22Rv1 (cell line): ENCODE measurements at regions not wholly inside any gene's neighbourhood (a gene's known extent, or its start where the extent isn't known, plus 50 kb on each side); places are given as distances from the start of the nearest gene placed in this dataset.

Experiments
- H3K27ac ChIP-seq: fragments of 450-650 bp; 2 replicates; pipeline ENCODE4 v1.5.1; 2017
- CTCF ChIP-seq: fragments of 450-650 bp; IDR thresholded peaks from 2 replicates; pipeline ENCODE4 v1.5.1; 2017; ENCODE audit warnings: mild to moderate bottlenecking
- ZFX ChIP-seq: fragments of 450-650 bp; IDR thresholded peaks from 2 replicates; pipeline ENCODE4 v1.6.1; 2017; ENCODE audit warnings: antibody characterized with exemption, borderline replicate concordance

DNA sequence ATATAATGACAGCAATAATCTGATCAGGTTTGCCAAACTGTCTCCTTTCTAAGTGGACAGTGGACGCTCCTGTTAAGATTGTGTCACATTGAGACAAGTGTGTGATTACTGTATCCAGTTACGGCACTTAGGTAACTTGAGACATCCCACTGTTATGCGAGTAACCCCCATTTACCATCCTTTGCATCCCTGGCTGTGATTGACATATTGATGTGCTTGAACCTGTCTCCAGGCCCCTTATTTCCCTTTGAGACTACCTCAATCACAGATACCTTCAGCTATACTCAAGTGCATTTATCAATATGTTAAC lies 785.2 kb downstream of the NR2F2 start:
- H3K27ac ChIP-seq, result no peak overlapping the region
- no peak for TF ChIP-seq ZFX
- no peak for TF ChIP-seq CTCF

- TF ChIP-seq CTCF, result no peak
- H3K27ac ChIP-seq, result no peak overlapping the region
Measured at GRCh38 chr15:97124790-97125189, 794.3 kb downstream of the NR2F2 start.

GRCh38 chr15:97126553-97127233 lies 796.2 kb downstream of the NR2F2 start:
- TF ChIP-seq ZFX, result no peak
- peak; percentile 13; the same call in 1 of the 2 replicates for TF ChIP-seq CTCF
- H3K27ac ChIP-seq, result no peak overlapping the region

GRCh38 chr15:97129674-97130073 lies 799.2 kb downstream of the NR2F2 start:
- no peak overlapping the region for H3K27ac ChIP-seq
- TF ChIP-seq CTCF (no peak), ZFX (no peak)

GRCh38 chr15:97140216-97140615 lies 809.7 kb downstream of the NR2F2 start:
- no peak for TF ChIP-seq CTCF
- no peak overlapping the region for H3K27ac ChIP-seq

DNA sequence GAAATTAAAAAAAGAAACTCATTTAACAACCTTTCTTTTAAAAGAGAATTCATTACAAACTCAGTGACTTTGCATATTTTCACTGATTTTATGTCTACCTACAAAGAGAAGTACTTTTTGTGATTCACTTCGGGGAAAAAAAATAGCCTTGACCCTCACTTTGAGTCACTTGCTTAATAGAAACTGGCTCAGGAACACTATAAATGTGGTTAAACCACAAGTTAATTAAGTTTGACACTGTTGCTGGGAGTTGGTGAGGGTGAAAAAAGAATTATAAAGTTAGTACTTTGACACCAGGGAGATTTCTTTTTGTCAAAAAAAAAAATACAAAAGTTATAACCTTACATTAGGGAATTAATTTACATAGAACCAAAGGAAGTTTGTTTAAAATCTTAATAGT lies 810.9 kb downstream of the NR2F2 start:
- no peak overlapping the region for H3K27ac ChIP-seq
- TF ChIP-seq CTCF (no peak), ZFX (no peak)

GRCh38 chr15:97141871-97142270 lies 811.4 kb downstream of the NR2F2 start:
- H3K27ac ChIP-seq, result no peak overlapping the region
- TF ChIP-seq ZFX, result no peak
- no peak for TF ChIP-seq CTCF
